GM23338 (cell line): ENCODE measurements at regions not wholly inside any gene's neighbourhood (a gene's known extent, or its start where the extent isn't known, plus 50 kb on each side); places are given as distances from the start of the nearest gene placed in this dataset.

Experiments used
- CREB1 ChIP-seq: fragments of 250-450 bp; sonication (Bioruptor Pico); IDR thresholded peaks from 2 replicates; pipeline ENCODE4 v1.5.0; 2020; ENCODE audit warnings: low read depth, mild to moderate bottlenecking, moderate library complexity
- CTCF ChIP-seq, 2 experiments: fragments of 200-600 bp in 1 of 2; sonication (generic) in 1 of 2; conservative IDR thresholded peaks; 2 replicates each; pipeline versions ENCODE4 v1.5.1 to v1.6.1; 2016 to 2017; ENCODE audit warnings: antibody characterized with exemption in 2 of 2, low read depth in 2 of 2, mild to moderate bottlenecking in 2 of 2, moderate library complexity in 1 of 2
- EZH2 ChIP-seq: fragments of 200-600 bp; sonication (generic); IDR thresholded peaks from one replicate; pipeline ENCODE4 v1.8.0; 2017; ENCODE audit warnings: antibody characterized with exemption, mild to moderate bottlenecking, low read depth; ENCODE audit not compliant: unreplicated experiment
- EZH2phosphoT487 ChIP-seq: fragments of 200-600 bp; sonication (generic); IDR thresholded peaks from one replicate; pipeline ENCODE4 v1.8.1; 2018; ENCODE audit warnings: antibody characterized with exemption; ENCODE audit not compliant: unreplicated experiment
- JUNB ChIP-seq: IDR thresholded peaks from one replicate; pipeline ENCODE4 v1.6.1; 2016; ENCODE audit warnings: antibody characterized with exemption; ENCODE audit not compliant: unreplicated experiment
- NANOG ChIP-seq: IDR thresholded peaks from 2 replicates; pipeline ENCODE4 v1.6.1; 2016; ENCODE audit warnings: antibody characterized with exemption, borderline replicate concordance
- POLR2AphosphoS5 ChIP-seq: IDR thresholded peaks from 2 replicates; pipeline ENCODE4 v1.6.1; 2016; ENCODE audit warnings: antibody characterized with exemption, low read depth
- REST ChIP-seq: IDR thresholded peaks from one replicate; pipeline ENCODE4 v1.6.1; 2018; ENCODE audit warnings: antibody characterized with exemption; ENCODE audit not compliant: unreplicated experiment
- ZNF114 ChIP-seq: fragments of 250-450 bp; sonication (Bioruptor Pico); IDR thresholded peaks from 2 replicates; pipeline ENCODE4 v1.5.0; 2020; ENCODE audit warnings: mild to moderate bottlenecking, moderate library complexity
- ZNF331 ChIP-seq: fragments of 250-450 bp; sonication (Bioruptor Pico); IDR thresholded peaks from 2 replicates; pipeline ENCODE4 v1.5.0; 2020; ENCODE audit warnings: low read depth, mild to moderate bottlenecking, moderate library complexity
- ZNF462 ChIP-seq: fragments of 250-450 bp; sonication (Bioruptor Pico); IDR thresholded peaks from 2 replicates; pipeline ENCODE4 v1.5.0; 2020; ENCODE audit warnings: mild to moderate bottlenecking, moderate library complexity
- TF ChIP-seq, protein P1 (sequence below): IDR thresholded peaks from 2 replicates; pipeline ENCODE4 v1.6.1; 2016; ENCODE audit warnings: antibody characterized with exemption

GRCh38 chr16:26756633-26757032, 310.1 kb upstream of the C16orf82 start:
- TF ChIP-seq CTCF (conservative IDR thresholded peaks at IDR 0.05; ENCODE audit: low read depth in 2 of 2), result no peak
- TF ChIP-seq EZH2, result no peak
- TF ChIP-seq REST, result no peak
- TF ChIP-seq POLR2AphosphoS5, result no peak
- TF ChIP-seq CREB1 (CRISPR knock-in tag), result no peak
- TF ChIP-seq, protein P1, sequence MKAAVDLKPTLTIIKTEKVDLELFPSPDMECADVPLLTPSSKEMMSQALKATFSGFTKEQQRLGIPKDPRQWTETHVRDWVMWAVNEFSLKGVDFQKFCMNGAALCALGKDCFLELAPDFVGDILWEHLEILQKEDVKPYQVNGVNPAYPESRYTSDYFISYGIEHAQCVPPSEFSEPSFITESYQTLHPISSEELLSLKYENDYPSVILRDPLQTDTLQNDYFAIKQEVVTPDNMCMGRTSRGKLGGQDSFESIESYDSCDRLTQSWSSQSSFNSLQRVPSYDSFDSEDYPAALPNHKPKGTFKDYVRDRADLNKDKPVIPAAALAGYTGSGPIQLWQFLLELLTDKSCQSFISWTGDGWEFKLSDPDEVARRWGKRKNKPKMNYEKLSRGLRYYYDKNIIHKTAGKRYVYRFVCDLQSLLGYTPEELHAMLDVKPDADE, result no peak
- TF ChIP-seq ZNF114 (CRISPR knock-in tag), result no peak
- TF ChIP-seq ZNF462 (CRISPR knock-in tag), result no peak
- TF ChIP-seq EZH2phosphoT487, result no peak
- no peak for TF ChIP-seq JUNB
- TF ChIP-seq NANOG, result no peak
- TF ChIP-seq ZNF331 (CRISPR knock-in tag), result no peak
